ENCODE measurements at regions not wholly inside any gene's neighbourhood (a gene's known extent, or its start where the extent isn't known, plus 50 kb on each side); places are given as distances from the start of the nearest gene placed in this dataset.

DNA sequence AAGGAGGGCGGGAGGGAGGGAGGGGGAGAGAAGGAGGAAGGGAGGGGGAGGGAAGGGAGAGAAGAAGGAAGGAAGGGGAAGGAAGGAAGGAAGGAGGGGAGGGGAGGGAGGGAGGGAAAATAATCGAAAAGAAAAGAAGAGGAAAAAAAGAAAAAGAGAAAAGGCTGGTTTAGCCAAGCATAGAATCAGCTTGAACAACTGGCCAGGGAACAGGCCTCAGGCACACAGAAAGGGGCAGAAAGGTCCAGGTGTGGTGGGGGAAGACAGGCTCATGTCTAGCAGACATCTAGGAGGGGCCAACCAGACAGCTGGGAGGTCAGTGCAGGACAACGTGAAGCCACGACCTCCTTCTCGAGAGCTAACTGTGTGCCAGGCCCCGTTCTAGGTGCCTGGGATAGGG, 141.8 kb downstream of the HSD17B3 start (continued):
- TF ChIP-seq, protein P1, sequence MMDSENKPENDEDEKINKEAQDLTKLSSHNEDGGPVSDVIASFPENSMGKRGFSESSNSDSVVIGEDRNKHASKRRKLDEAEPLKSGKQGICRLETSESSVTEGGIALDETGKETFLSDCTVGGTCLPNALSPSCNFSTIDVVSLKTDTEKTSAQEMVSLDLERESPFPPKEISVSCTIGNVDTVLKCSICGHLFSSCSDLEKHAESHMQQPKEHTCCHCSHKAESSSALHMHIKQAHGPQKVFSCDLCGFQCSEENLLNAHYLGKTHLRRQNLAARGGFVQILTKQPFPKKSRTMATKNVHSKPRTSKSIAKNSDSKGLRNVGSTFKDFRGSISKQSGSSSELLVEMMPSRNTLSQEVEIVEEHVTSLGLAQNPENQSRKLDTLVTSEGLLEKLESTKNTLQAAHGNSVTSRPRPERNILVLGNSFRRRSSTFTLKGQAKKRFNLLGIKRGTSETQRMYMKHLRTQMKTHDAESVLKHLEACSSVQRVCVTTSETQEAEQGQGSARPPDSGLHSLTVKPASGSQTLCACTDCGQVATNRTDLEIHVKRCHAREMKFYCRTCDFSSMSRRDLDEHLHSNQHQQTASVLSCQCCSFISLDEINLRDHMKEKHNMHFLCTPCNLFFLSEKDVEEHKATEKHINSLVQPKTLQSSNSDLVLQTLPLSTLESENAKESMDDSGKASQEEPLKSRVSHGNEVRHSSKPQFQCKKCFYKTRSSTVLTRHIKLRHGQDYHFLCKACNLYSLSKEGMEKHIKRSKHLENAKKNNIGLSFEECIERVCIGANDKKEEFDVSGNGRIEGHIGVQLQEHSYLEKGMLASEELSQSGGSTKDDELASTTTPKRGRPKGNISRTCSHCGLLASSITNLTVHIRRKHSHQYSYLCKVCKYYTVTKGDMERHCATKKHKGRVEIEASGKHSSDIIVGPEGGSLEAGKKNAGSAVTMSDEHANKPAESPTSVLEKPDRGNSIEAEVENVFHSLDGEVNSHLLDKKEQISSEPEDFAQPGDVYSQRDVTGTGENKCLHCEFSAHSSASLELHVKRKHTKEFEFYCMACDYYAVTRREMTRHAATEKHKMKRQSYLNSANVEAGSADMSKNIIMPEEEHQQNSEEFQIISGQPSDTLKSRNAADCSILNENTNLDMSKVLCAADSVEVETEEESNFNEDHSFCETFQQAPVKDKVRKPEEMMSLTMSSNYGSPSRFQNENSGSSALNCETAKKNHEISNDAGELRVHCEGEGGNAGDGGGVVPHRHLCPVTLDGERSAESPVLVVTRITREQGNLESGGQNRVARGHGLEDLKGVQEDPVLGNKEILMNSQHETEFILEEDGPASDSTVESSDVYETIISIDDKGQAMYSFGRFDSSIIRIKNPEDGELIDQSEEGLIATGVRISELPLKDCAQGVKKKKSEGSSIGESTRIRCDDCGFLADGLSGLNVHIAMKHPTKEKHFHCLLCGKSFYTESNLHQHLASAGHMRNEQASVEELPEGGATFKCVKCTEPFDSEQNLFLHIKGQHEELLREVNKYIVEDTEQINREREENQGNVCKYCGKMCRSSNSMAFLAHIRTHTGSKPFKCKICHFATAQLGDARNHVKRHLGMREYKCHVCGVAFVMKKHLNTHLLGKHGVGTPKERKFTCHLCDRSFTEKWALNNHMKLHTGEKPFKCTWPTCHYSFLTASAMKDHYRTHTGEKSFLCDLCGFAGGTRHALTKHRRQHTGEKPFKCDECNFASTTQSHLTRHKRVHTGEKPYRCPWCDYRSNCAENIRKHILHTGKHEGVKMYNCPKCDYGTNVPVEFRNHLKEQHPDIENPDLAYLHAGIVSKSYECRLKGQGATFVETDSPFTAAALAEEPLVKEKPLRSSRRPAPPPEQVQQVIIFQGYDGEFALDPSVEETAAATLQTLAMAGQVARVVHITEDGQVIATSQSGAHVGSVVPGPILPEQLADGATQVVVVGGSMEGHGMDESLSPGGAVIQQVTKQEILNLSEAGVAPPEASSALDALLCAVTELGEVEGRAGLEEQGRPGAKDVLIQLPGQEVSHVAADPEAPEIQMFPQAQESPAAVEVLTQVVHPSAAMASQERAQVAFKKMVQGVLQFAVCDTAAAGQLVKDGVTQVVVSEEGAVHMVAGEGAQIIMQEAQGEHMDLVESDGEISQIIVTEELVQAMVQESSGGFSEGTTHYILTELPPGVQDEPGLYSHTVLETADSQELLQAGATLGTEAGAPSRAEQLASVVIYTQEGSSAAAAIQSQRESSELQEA (IDR thresholded peaks at IDR 0.05; ENCODE audit: low read depth), result no peak
- TF ChIP-seq NFE2L1 (tag; IDR thresholded peaks at IDR 0.05; ENCODE audit: borderline replicate concordance, low read depth), result no peak

DNA sequence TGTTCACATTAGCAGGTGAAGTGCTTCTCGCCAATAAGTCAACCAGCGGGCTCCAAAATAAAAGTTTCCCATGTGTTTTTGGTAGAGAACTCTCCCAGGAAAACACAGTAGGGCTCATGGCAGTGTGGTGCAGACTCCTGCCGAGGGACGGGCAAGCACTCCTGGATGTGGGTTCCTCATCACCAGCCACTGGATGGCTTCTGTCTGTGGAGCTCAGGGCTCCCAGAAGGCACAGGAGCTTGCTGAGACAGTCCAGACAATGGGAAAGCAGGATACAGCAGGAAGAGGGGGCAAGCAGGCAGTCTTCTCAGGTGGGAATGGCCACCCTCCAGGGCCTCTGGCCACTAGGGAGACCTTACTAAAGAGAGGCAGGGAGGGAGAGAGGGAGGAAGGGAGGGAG, 142.4 kb downstream of the HSD17B3 start:
- H3K9ac ChIP-seq (ENCODE audit: insufficient read depth in 1 of 2, low read depth in 2 of 2, low read length in 2 of 2), result no peak overlapping the region
- no peaks in the 10 kb centered on the region for H3K4me1 ChIP-seq (replicated peaks in 1 of 2; ENCODE audit: control insufficient read depth in 2 of 2, insufficient read depth in 2 of 2, low read length in 2 of 2)
- no peak overlapping the region for H3K4me3 ChIP-seq
- in situ Hi-C loops (cut with MboI) (no loop called here), intact Hi-C loops (cut with micrococcal nuclease) (no loop called here)
- no peak for ATAC-seq
- no peak for FAIRE-seq
- ChIA-PET CTCF (ENCODE audit: low intra/inter-chr PET ratio) (no interaction called here), POLR2A (interaction anchor here (0.8 kb wide), 1 partner anchor 18 kb away, joined by 3 read pairs; no protein-coding TSS in a partner anchor)
- no peak overlapping the region for H2AFZ ChIP-seq (ENCODE audit: low read depth, low read length)
- H3K27me3 ChIP-seq (ENCODE audit: control insufficient read depth in 2 of 2, insufficient read depth in 2 of 2, low read length in 2 of 2), result peaks cover 36 to 74% of the 10 kb centered on the region in 2 experiments
- no peak overlapping the region for H3K4me2 ChIP-seq (ENCODE audit: insufficient read depth, low read length)
- no peaks in the 10 kb centered on the region for H3K9me1 ChIP-seq (ENCODE audit: control insufficient read depth, insufficient read depth, low read length)
- no peaks in the 10 kb centered on the region for H3K79me2 ChIP-seq (ENCODE audit: control insufficient read depth, insufficient read depth, low read length)
- no peaks in the 10 kb centered on the region; the same call in 1 of the 2 replicates for H4K20me1 ChIP-seq (replicated peaks; ENCODE audit: control insufficient read depth, insufficient read depth, low read length)
- WGBS (ENCODE audit: insufficient coverage, low coverage, missing lambda C conversion rate), result 0% methylated on average over 4 of the region's 4 CpGs
- DNase-seq (ENCODE audit: extremely low read depth in 1 of 4, low spot score in 3 of 4), result no peak
- H3K36me3 ChIP-seq (ENCODE audit: control insufficient read depth, insufficient read depth, low read length), result no peaks in the 10 kb centered on the region
- no peak overlapping the region for H3K27ac ChIP-seq (ENCODE audit: extremely low read depth, low read depth, low read length)
- BruUV-seq (replicated peaks), result no TSS peak
- H3K9me3 ChIP-seq (replicated peaks; ENCODE audit: control insufficient read depth, insufficient read depth, low read depth, low read length), result no peaks in the 10 kb centered on the region
- TF ChIP-seq HDAC3 (IDR thresholded peaks at IDR 0.05; ENCODE audit: borderline replicate concordance, partially characterized antibody) (no peak), PML (IDR thresholded peaks at IDR 0.05; ENCODE audit: low read length) (no peak), ZNF239 (CRISPR knock-in tag; IDR thresholded peaks at IDR 0.05) (no peak), EHMT2 (IDR thresholded peaks at IDR 0.05) (no peak), TEAD2 (tag; IDR thresholded peaks at IDR 0.05) (no peak), CHD4 (IDR thresholded peaks at IDR 0.05; ENCODE audit: insufficient read depth, insufficient replicate concordance, low read depth, low read length, poor library complexity, severe bottlenecking) (no peak)
- TF ChIP-seq, protein P2, sequence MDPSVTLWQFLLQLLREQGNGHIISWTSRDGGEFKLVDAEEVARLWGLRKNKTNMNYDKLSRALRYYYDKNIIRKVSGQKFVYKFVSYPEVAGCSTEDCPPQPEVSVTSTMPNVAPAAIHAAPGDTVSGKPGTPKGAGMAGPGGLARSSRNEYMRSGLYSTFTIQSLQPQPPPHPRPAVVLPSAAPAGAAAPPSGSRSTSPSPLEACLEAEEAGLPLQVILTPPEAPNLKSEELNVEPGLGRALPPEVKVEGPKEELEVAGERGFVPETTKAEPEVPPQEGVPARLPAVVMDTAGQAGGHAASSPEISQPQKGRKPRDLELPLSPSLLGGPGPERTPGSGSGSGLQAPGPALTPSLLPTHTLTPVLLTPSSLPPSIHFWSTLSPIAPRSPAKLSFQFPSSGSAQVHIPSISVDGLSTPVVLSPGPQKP (CRISPR knock-in tag; IDR thresholded peaks at IDR 0.05), result no peak
- TF ChIP-seq, protein P3, sequence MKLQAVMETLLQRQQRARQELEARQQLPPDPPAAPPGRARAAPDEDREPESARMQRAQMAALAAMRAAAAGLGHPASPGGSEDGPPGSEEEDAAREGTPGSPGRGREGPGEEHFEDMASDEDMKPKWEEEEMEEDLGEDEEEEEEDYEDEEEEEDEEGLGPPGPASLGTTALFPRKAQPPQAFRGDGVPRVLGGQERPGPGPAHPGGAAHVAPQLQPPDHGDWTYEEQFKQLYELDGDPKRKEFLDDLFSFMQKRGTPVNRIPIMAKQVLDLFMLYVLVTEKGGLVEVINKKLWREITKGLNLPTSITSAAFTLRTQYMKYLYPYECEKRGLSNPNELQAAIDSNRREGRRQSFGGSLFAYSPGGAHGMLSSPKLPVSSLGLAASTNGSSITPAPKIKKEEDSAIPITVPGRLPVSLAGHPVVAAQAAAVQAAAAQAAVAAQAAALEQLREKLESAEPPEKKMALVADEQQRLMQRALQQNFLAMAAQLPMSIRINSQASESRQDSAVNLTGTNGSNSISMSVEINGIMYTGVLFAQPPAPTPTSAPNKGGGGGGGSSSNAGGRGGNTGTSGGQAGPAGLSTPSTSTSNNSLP (IDR thresholded peaks at IDR 0.05; ENCODE audit: borderline replicate concordance, low read depth, low read length), result no peak
